Epithelial cell of proximal tubule (primary cell): ENCODE measurements at regions not wholly inside any gene's neighbourhood (a gene's known extent, or its start where the extent isn't known, plus 50 kb on each side); places are given as distances from the start of the nearest gene placed in this dataset.

Source experiments
- DNase-seq: peaks from one replicate; pipeline ENCODE4 v3.0.0-alpha.2; 2011; ENCODE audit warnings: low read depth
- H3K4me3 ChIP-seq: 2 replicates; pipeline ENCODE4 v1.5.1; 2011; ENCODE audit warnings: low read depth, mild to moderate bottlenecking, low read length
- CTCF ChIP-seq: conservative IDR thresholded peaks from 2 replicates; pipeline ENCODE4 v1.5.1; 2012; ENCODE audit warnings: low read depth, mild to moderate bottlenecking, low read length

DNA sequence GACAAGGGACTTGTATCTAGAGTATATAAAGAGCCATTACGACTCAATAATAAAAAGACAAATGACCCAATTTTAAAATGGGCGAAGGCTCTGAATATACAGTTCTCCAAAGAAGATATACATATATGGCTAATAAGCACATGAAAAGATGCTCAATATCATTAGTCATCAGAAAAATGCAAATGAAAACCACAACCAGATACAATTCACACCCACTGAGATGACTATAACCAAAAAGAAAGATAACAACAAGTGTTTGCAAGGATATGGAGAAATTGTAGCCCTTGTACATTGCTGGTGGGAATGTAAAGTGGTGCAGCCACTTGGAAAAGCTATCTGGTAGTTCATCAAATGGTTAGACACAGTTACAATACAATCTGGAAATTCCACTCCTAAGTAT, 96.3 kb downstream of the TRIM29 start:
- no peak for TF ChIP-seq CTCF
- DNase-seq: no peak
- no peak overlapping the region for H3K4me3 ChIP-seq

DNA sequence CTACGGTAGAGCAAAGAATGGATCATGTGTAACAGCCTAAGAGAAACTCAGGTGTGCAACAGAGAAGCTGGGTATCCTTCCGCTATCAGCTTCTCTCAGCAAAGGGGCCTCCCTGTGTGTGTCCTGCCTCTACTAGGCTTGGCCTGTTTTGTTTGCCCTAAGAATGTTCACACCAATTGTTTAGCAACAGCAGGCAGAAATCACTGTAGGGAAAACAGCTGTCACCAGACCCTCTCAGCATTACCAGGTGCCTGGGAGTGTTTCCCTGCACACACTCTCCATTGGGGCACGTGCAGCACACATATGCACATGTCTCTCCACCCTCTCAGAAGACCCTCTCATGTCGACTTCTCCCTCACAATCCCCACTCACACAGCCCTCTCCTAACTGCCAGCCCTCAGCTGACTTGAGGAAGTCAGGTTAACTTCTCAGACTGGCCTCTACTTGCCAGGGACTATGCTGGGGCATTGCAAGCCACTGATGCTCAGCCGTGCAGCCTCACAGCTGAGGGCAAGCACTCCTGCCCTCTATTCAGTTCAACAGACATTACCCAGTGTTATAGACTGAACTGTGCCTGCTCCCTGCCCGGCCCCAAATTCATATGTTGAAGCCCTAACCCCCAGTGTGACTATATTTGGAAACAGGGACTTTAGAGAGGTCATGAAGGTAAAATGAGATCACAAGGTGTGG, 97.6 kb downstream of the TRIM29 start:
- TF ChIP-seq CTCF: no peak
- no peak overlapping the region for H3K4me3 ChIP-seq
- DNase-seq: no peak

DNA sequence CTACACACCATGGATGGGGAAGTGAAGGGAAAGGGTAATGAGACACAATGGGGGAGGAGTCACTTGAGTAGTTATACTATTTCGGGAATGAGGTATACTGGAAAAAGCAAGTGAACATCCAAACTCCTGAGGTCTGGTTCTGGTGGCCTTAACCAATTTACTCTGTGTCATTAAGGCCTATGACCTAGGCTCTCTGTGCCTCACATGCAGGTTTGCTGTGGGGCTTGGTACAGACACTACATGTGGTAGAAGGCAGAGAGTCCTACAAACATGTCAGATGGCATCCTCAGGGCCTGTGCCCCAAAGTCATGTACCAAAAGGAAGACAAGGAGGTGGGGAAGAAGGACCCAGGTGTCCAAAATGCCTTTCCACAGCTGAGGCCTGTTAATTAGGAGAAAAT, 98.9 kb downstream of the TRIM29 start:
- H3K4me3 ChIP-seq: no peak overlapping the region
- DNase-seq: no peak
- TF ChIP-seq CTCF: no peak

DNA sequence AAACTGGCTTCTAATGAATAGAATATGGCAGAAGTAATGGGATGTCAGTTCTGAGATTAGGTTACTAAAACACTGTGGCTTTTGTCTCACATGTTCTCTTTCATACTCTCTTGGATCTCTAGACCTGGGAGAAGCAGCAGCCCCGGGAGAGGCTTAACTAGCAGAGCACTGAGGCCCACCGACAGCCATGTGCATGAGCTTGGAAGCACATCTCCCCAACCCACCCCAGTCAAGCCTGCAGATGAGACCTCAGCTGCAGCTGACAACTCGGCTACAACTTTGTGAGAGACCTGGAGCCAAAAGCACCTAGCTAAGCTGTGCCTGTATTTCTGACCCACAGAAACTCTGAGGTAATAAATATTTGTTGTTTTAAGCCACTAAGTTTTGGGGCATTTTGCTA, 100.8 kb downstream of the TRIM29 start:
- no peak for DNase-seq
- no peak for TF ChIP-seq CTCF
- H3K4me3 ChIP-seq: no peak overlapping the region

DNA sequence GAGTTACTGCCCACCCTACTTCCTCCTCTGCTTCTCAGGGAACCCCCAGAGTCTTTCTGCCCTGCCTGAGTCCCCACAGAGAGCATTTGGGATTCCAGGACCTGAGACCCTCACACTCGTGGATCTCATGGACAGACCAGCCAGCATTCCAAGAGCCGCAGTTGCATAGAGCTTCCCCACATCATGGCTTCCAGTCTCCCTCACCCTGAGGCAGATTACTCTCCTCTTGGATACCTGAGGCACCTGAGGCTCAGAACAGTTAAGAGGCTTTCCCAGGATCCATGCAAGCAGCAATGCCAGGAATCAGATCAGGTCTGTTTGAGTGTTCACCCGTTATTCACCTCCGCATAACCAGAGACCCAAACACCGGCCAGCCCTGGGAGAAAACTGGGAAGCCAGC, 102.2 kb downstream of the TRIM29 start:
- H3K4me3 ChIP-seq: no peak overlapping the region
- TF ChIP-seq CTCF: no peak
- DNase-seq: no peak

DNA sequence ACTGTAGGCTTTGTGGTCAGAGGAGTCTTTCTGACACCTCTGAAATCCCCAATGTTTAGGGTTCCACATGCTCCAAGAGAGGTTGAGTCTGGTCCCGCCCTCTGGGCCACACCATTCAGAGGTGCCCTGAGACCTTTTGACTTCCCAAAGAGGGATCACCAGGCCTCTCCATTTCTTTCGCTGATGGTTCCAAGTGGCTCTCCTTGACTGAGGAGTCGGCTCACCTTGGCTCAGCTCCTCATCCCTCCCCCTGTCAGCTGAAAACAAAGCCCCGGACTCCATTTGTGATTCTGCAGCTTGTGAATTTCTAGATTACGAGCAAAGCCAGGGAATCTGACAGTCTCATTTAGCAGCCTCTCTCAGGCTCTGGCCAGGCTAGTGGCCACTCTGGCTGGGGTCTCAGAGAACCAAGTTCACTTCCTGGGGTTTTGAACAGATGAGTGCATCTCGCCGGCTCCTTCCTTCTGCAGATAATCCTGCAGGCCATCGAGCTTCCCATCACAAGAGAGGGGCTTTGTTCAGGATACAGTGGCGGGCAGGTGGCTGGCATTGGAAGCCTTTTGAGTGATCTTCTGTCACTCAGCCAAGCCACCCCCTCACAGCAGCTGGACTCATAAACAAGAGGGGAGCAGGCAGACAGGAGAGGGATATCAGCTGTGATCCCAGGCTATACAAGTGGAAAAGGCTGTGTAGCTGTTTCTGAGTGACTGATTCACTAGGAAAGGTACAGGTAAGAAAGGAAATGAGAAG, 102.9 kb downstream of the TRIM29 start:
- DNase-seq: no peak
- no peak for TF ChIP-seq CTCF
- H3K4me3 ChIP-seq: no peak overlapping the region
